Lung (tissue), 11 donors: ENCODE measurements at regions not wholly inside any gene's neighbourhood (a gene's known extent, or its start where the extent isn't known, plus 50 kb on each side); places are given as distances from the start of the nearest gene placed in this dataset.
"Not testable (repeated sequence)": the region's sequence is repeated elsewhere in the genome, so short reads cannot be mapped to it uniquely, and the experiment has no call there.

Experiments used
- ATAC-seq: fragments of 200-7000 bp; cut with Tn5 transposase; one replicate; pipeline ENCODE4 v1.9.1; 2020; ENCODE audit warnings: moderate number of reproducible peaks; ENCODE audit not compliant: insufficient read depth, low FRiP score
- DNase-seq, 3 donors: peaks; one replicate each; pipeline ENCODE4 v3.0.0-alpha.2; 2013 to 2017
- H3K27ac ChIP-seq, 2 donors: one replicate each; pipeline ENCODE4 v1.5.1; 2013; ENCODE audit warnings: mild to moderate bottlenecking in 2 of 2, moderate library complexity in 2 of 2, control low read depth in 1 of 2, inconsistent platforms in 1 of 2, low read depth in 1 of 2, low read length in 1 of 2
- H3K27me3 ChIP-seq, 3 donors: one replicate each; pipeline ENCODE4 v1.5.1; 2013; ENCODE audit warnings: low read length in 2 of 3; ENCODE audit not compliant: control insufficient read depth in 3 of 3, insufficient read depth in 3 of 3
- H3K36me3 ChIP-seq, 4 donors: one replicate each; pipeline ENCODE4 v1.5.1; 2013; ENCODE audit warnings: low read length in 4 of 4, mild to moderate bottlenecking in 1 of 4, moderate library complexity in 1 of 4; ENCODE audit not compliant: control insufficient read depth in 4 of 4, insufficient read depth in 4 of 4
- H3K4me1 ChIP-seq, 5 donors: one replicate each; pipeline ENCODE4 v1.5.1; 2013; ENCODE audit warnings: low read length in 5 of 5, mild to moderate bottlenecking in 2 of 5, moderate library complexity in 1 of 5; ENCODE audit not compliant: control insufficient read depth in 5 of 5, insufficient read depth in 5 of 5
- H3K4me3 ChIP-seq: one replicate; pipeline ENCODE4 v1.5.1; 2013; ENCODE audit warnings: mild to moderate bottlenecking, control low read depth, moderate library complexity
- H3K9ac ChIP-seq, 2 donors: one replicate each; pipeline ENCODE4 v1.5.1; 2013; ENCODE audit warnings: low read length in 2 of 2, control low read depth in 1 of 2; ENCODE audit not compliant: insufficient read depth in 1 of 2
- H3K9me3 ChIP-seq, 4 donors: one replicate each; pipeline ENCODE4 v1.5.1; 2013; ENCODE audit warnings: low read length in 3 of 4, mild to moderate bottlenecking in 1 of 4, moderate library complexity in 1 of 4; ENCODE audit not compliant: control insufficient read depth in 4 of 4, insufficient read depth in 3 of 4
- WGBS, 2 donors: extraction: QIAGEN DNeasy Blood & Tissue Kit; methylation state at CpG; one replicate each; pipeline ENCODE4 v1.1.7; 2013; 5-methylcytosine and 5-hydroxymethylcytosine counted together
- TF ChIP-seq, protein P1 (sequence below): IDR thresholded peaks from 2 replicates; pipeline ENCODE4 v1.5.1; 2012; ENCODE audit warnings: mild to moderate bottlenecking; ENCODE audit errors: control extremely low read depth, extremely low read depth
- donor health status: control.
- donor health status: control.
- donor health status: Bipolar disorder and iron deficiency.
- donor health status: healthy.
- donor health status: DM: yes; HTN: yes; CAD: no.

- Histone ChIP-seq H3K4me3 (no peak overlapping the region), H3K9me3 (peaks cover 0 to 3% (median 1%) of the 10 kb centered on the region in 4 donors), H3K27me3 (no peaks in the 10 kb centered on the region), H3K9ac (no peak overlapping the region), H3K4me1 (no peaks in the 10 kb centered on the region), H3K27ac (no peak overlapping the region), H3K36me3 (no peaks in the 10 kb centered on the region)
- DNase-seq (no peak), ATAC-seq (no peak)
- TF ChIP-seq, protein P1, sequence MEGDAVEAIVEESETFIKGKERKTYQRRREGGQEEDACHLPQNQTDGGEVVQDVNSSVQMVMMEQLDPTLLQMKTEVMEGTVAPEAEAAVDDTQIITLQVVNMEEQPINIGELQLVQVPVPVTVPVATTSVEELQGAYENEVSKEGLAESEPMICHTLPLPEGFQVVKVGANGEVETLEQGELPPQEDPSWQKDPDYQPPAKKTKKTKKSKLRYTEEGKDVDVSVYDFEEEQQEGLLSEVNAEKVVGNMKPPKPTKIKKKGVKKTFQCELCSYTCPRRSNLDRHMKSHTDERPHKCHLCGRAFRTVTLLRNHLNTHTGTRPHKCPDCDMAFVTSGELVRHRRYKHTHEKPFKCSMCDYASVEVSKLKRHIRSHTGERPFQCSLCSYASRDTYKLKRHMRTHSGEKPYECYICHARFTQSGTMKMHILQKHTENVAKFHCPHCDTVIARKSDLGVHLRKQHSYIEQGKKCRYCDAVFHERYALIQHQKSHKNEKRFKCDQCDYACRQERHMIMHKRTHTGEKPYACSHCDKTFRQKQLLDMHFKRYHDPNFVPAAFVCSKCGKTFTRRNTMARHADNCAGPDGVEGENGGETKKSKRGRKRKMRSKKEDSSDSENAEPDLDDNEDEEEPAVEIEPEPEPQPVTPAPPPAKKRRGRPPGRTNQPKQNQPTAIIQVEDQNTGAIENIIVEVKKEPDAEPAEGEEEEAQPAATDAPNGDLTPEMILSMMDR: no peak
- 92 to 97% methylated on average over 3 of the region's 3 CpGs for WGBS, 2 donors
Observed at GRCh38 chr5:41995193-41995592, 70.1 kb downstream of the FBXO4 start.

- no peaks in the 10 kb centered on the region for H3K27me3 ChIP-seq
- no peak for ATAC-seq
- no peak overlapping the region for H3K9ac ChIP-seq
- no peaks in the 10 kb centered on the region for H3K36me3 ChIP-seq
- H3K4me3 ChIP-seq: no peak overlapping the region
- peaks cover 0 to 3% (median 0%) of the 10 kb centered on the region in 4 donors for H3K9me3 ChIP-seq
- TF ChIP-seq, protein P1: no peak
- no peak overlapping the region for H3K27ac ChIP-seq
- DNase-seq: no peak
- 84 to 92% methylated on average over 6 of the region's 6 CpGs for WGBS, 2 donors
- H3K4me1 ChIP-seq: no peaks in the 10 kb centered on the region
Observed at GRCh38 chr5:42001673-42002072, 76.6 kb downstream of the FBXO4 start.

DNA sequence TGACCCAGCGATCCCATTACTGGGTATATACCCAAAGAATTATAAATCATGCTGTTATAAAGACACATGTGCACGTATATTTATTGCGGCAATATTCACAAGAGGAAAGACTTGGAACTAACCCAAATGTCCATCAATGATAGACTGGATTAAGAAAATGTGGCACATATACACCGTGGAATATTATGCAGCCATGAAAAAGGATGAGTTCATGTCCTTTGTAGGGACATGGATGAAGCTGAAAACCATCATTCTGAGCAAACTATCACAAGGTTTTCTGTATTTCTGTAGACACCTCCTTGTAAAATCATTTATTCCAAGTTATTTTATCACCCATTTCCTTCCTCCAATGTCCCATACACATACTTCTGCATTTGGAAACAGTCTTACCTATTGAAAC lies 78.8 kb downstream of the FBXO4 start:
- DNase-seq, H3K9me3 ChIP-seq, H3K4me1 ChIP-seq, ATAC-seq, H3K4me3 ChIP-seq, H3K36me3 ChIP-seq, H3K9ac ChIP-seq, H3K27me3 ChIP-seq, H3K27ac ChIP-seq: not testable (repeated sequence)
- 92 to 94% methylated on average over 4 of the region's 4 CpGs for WGBS, 2 donors

DNA sequence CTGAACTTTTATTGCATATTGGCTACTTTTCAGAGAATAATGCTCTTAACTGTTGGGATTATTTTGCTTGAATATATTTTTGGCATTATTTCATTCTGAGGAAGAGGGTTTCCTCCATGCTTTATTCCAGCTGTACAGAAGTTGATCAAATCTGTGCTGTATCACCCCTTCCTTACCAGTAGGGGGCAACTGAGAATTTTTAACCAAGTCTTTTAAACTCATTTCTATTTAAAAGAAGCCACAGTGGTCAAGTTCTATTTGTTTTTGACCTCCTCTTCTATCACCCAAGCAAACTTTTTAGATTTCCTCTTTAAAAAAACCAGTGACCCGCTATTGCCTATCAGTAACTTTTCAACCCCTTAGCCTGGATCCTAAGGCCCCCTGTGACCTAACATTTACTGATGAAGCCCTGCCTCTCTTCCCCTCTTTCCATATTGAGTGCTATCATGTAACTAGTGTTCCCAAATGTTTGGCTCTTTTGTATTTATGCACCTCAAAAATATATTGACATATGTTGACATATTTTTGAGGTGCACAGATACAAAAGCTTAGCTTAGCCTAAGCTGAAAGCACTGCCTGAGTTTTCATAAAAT lies 80.6 kb downstream of the FBXO4 start:
- Histone ChIP-seq H3K9me3 (no peaks in the 10 kb centered on the region), H3K4me3 (no peak overlapping the region), H3K27ac (no peak overlapping the region), H3K36me3 (no peaks in the 10 kb centered on the region), H3K27me3 (no peaks in the 10 kb centered on the region), H3K4me1 (no peaks in the 10 kb centered on the region), H3K9ac (no peak overlapping the region)
- ATAC-seq (no peak), DNase-seq (peak in 2 of 3 donors; percentile 34 to 55)
- WGBS, 2 donors: 9 to 13% methylated on average over 1 of the region's 1 CpG
- TF ChIP-seq, protein P1: peak; percentile 22
